Esophagus squamous epithelium (tissue), 5 donors: ENCODE measurements at regions not wholly inside any gene's neighbourhood (a gene's known extent, or its start where the extent isn't known, plus 50 kb on each side); places are given as distances from the start of the nearest gene placed in this dataset.

Experiments
- DNase-seq: peaks from one replicate; lab custom pipeline; 2025; lab: John Stamatoyannopoulos, UW
- H3K27ac ChIP-seq, 4 donors: fragments of 200-600 bp; sonication (generic); one replicate each; pipeline ENCODE4 v1.5.1; 2016 to 2019; ENCODE audit warnings: mild to moderate bottlenecking in 1 of 4
- H3K27me3 ChIP-seq, 4 donors: fragments of 200-600 bp; sonication (generic); 1 replicate in 3 of 4; 2 replicates in 1 of 4; pipeline versions ENCODE4 v1.5.1 to v1.6.0; 2017 to 2021; ENCODE audit warnings: antibody characterized with exemption in 1 of 4
- H3K36me3 ChIP-seq, 3 donors: fragments of 200-600 bp; sonication (generic); one replicate each; pipeline ENCODE4 v1.5.1; 2016 to 2019
- H3K4me1 ChIP-seq, 3 donors: fragments of 200-600 bp; sonication (generic); one replicate each; pipeline ENCODE4 v1.5.1; 2017 to 2019
- H3K4me3 ChIP-seq, 4 donors: fragments of 200-600 bp; sonication (generic); 1 replicate in 3 of 4; 2 replicates in 1 of 4; pipeline ENCODE4 v1.5.1; 2016 to 2019; ENCODE audit warnings: mild to moderate bottlenecking in 2 of 4, moderate library complexity in 1 of 4
- H3K9me3 ChIP-seq, 3 donors: fragments of 200-600 bp; sonication (generic); one replicate each; pipeline ENCODE4 v1.5.1; 2016 to 2019
- CTCF ChIP-seq, 6 experiments: fragments of 450-650 bp in 4 of 6; fragments of 200-600 bp in 2 of 6; sonication (generic) in 2 of 6; IDR thresholded peaks; one replicate each; pipeline ENCODE4 v1.5.1; 2016 to 2019; ENCODE audit warnings: antibody characterized with exemption in 6 of 6, mild to moderate bottlenecking in 4 of 6, moderate library complexity in 4 of 6
- POLR2A ChIP-seq, 4 donors: fragments of 450-650 bp; IDR thresholded peaks; one replicate each; pipeline ENCODE4 v1.6.1; 2017; ENCODE audit warnings: antibody characterized with exemption in 4 of 4, mild to moderate bottlenecking in 4 of 4, moderate library complexity in 3 of 4
- WGBS, 2 donors: methylation state at CpG; one replicate each; pipeline ENCODE4 v1.1.5; 2018; 5-methylcytosine and 5-hydroxymethylcytosine counted together
- intact Hi-C: fragments of 100-400 bp; cut with DNase I; formaldehyde crosslinking; loops from one replicate; pipeline ENCODE4 v1.15.0; 2022
- donor health status: DM: yes; HTN: yes; CAD: no.

GRCh38 chr17:72302735-72303134, 181.9 kb downstream of the SOX9 start:
- WGBS, 2 donors: 72 to 85% methylated on average over 4 of the region's 4 CpGs
- intact Hi-C loops: no loop called here
- H3K4me1 ChIP-seq: no peaks in the 10 kb centered on the region

GRCh38 chr17:72303787-72304733, 183.2 kb downstream of the SOX9 start:
- Histone ChIP-seq H3K4me3 (no peak overlapping the region), H3K36me3 (no peaks in the 10 kb centered on the region), H3K4me1 (no peaks in the 10 kb centered on the region), H3K27ac (no peak overlapping the region), H3K9me3 (no peaks in the 10 kb centered on the region), H3K27me3 (peaks cover 0 to 35% (median 0%) of the 10 kb centered on the region in 4 donors)
- intact Hi-C loops: no loop called here
- no peak for DNase-seq
- WGBS, 2 donors: 85 to 94% methylated on average over 8 of the region's 8 CpGs
- no peak for TF ChIP-seq POLR2A (IDR thresholded peaks at IDR 0.05)

More at GRCh38 chr17:72302735-72303134, 181.9 kb downstream of the SOX9 start:
- Histone ChIP-seq H3K4me3 (no peak overlapping the region), H3K27ac (no peak overlapping the region), H3K9me3 (no peaks in the 10 kb centered on the region), H3K27me3 (peaks cover 0 to 28% (median 0%) of the 10 kb centered on the region in 4 donors), H3K36me3 (no peaks in the 10 kb centered on the region)
- TF ChIP-seq POLR2A (IDR thresholded peaks at IDR 0.05) (no peak), CTCF (IDR thresholded peaks at IDR 0.05) (no peak)
- DNase-seq: no peak

GRCh38 chr17:72304859-72305258, 184.0 kb downstream of the SOX9 start:
- TF ChIP-seq POLR2A (IDR thresholded peaks at IDR 0.05) (no peak), CTCF (IDR thresholded peaks at IDR 0.05) (no peak)
- DNase-seq: no peak
- Histone ChIP-seq H3K27ac (no peak overlapping the region), H3K36me3 (no peaks in the 10 kb centered on the region), H3K27me3 (peaks cover 0 to 34% (median 0%) of the 10 kb centered on the region in 4 donors), H3K4me1 (no peaks in the 10 kb centered on the region), H3K4me3 (no peak overlapping the region), H3K9me3 (no peaks in the 10 kb centered on the region)
- intact Hi-C loops: no loop called here
- WGBS, 2 donors: 82 to 84% methylated on average over 4 to 9 of the region's 10 CpGs

GRCh38 chr17:72305472-72305871, 184.7 kb downstream of the SOX9 start:
- no peak for DNase-seq
- intact Hi-C loops: no loop called here
- Histone ChIP-seq H3K27ac (no peak overlapping the region), H3K4me3 (no peak overlapping the region), H3K36me3 (no peaks in the 10 kb centered on the region), H3K9me3 (no peaks in the 10 kb centered on the region), H3K27me3 (peaks cover 0 to 33% (median 0%) of the 10 kb centered on the region in 4 donors), H3K4me1 (no peaks in the 10 kb centered on the region)
- TF ChIP-seq POLR2A (IDR thresholded peaks at IDR 0.05) (no peak), CTCF (IDR thresholded peaks at IDR 0.05) (no peak)
- WGBS, 2 donors: 42 to 52% methylated on average over 5 to 6 of the region's 6 CpGs

- H3K4me1 ChIP-seq: no peaks in the 10 kb centered on the region
- WGBS, 2 donors: 58 to 63% methylated on average over 6 of the region's 6 CpGs
- TF ChIP-seq CTCF (IDR thresholded peaks at IDR 0.05): no peak
- no peak for TF ChIP-seq POLR2A (IDR thresholded peaks at IDR 0.05)
- H3K27ac ChIP-seq: no peak overlapping the region
- H3K4me3 ChIP-seq: no peak overlapping the region
- H3K9me3 ChIP-seq: no peaks in the 10 kb centered on the region
- intact Hi-C loops: no loop called here
- peaks cover 0 to 33% (median 0%) of the 10 kb centered on the region in 4 donors for H3K27me3 ChIP-seq
- DNase-seq: no peak
- H3K36me3 ChIP-seq: no peaks in the 10 kb centered on the region
Observed at GRCh38 chr17:72306037-72306436, 185.2 kb downstream of the SOX9 start.
